GM12891 (cell line): ENCODE measurements at regions not wholly inside any gene's neighbourhood (a gene's known extent, or its start where the extent isn't known, plus 50 kb on each side); places are given as distances from the start of the nearest gene placed in this dataset.

Source experiments
- POLR2A ChIP-seq: IDR thresholded peaks from 2 replicates; pipeline ENCODE4 v1.6.1; 2011; ENCODE audit warnings: low read depth, low read length, control low read depth
- POLR2AphosphoS5 ChIP-seq: IDR thresholded peaks from 2 replicates; pipeline ENCODE4 v1.6.1; 2011; ENCODE audit warnings: low read depth, low read length, control low read depth

DNA sequence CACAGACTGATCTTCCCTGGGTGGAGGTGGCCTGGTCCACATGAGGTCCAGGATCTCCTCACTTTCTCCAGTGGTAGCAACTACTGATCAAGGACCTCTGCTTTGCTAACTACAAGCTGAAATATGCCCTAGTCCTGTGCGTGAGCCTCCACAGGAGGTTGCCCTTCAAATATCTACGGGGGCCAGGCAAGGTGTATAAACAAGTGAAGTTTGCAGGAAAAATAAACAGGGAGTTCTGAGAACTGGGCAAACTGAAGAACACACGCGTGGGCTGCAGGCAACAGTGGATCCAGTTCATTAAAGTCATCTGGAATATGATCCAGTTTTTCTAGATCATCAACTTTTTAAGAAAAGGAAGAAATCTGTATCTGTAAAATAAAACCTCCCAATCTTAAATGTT is 167.5 kb upstream of the NR3C1 start:
- no peak for TF ChIP-seq POLR2A
- TF ChIP-seq POLR2AphosphoS5, result no peak
